HG02588 (cell line): ENCODE measurements at regions not wholly inside any gene's neighbourhood (a gene's known extent, or its start where the extent isn't known, plus 50 kb on each side); places are given as distances from the start of the nearest gene placed in this dataset.

Source experiments
- ATAC-seq: cut with Tn5 transposase; IDR thresholded peaks from one replicate; pipeline ENCODE4 v1.9.1; 2021; ENCODE audit warnings: mild to moderate bottlenecking, moderate library complexity; ENCODE audit not compliant: unreplicated experiment

- no peak for ATAC-seq
These were observed 68.9 kb upstream of the NUP50 start for GRCh38 chr22:45094825-45095224.

GRCh38 chr22:45096256-45096907, 67.3 kb upstream of the NUP50 start:
- ATAC-seq = no peak

GRCh38 chr22:45097061-45097460, 66.7 kb upstream of the NUP50 start:
- ATAC-seq = no peak

- no peak for ATAC-seq
These were observed 65.7 kb upstream of the NUP50 start for GRCh38 chr22:45098056-45098455.

GRCh38 chr22:45099961-45100360, 63.8 kb upstream of the NUP50 start:
- no peak for ATAC-seq

GRCh38 chr22:45101515-45102227, 62.1 kb upstream of the NUP50 start:
- no peak for ATAC-seq

- ATAC-seq = no peak
These were observed 60.8 kb upstream of the NUP50 start for GRCh38 chr22:45102896-45103420.

GRCh38 chr22:45103756-45104155, 60.0 kb upstream of the NUP50 start:
- ATAC-seq = no peak

- ATAC-seq = no peak
These were observed 59.4 kb upstream of the NUP50 start for GRCh38 chr22:45104313-45104712.

- no peak for ATAC-seq
These were observed 58.4 kb upstream of the NUP50 start for GRCh38 chr22:45105281-45105702.

- ATAC-seq = no peak
These were observed 56.1 kb upstream of the NUP50 start for GRCh38 chr22:45107671-45108070.

- no peak for ATAC-seq
These were observed 51.4 kb upstream of the NUP50 start for GRCh38 chr22:45112136-45112879.
